WTC11 (cell line): ENCODE measurements at regions not wholly inside any gene's neighbourhood (a gene's known extent, or its start where the extent isn't known, plus 50 kb on each side); places are given as distances from the start of the nearest gene placed in this dataset.

Experiments
- ATAC-seq: fragments of 200-7000 bp; cut with Tn5 transposase; 2 replicates; pipeline ENCODE4 v1.10.0; 2021; ENCODE audit warnings: mild to moderate bottlenecking, moderate library complexity
- CTCF ChIA-PET: fragments of 300-600 bp; sonication (Branson Sonifier 250); formaldehyde crosslinking; loops from one replicate; lab custom pipeline; 2021; ENCODE audit warnings: antibody characterized with exemption; lab: Charles Lee
- POLR2A ChIA-PET: fragments of 350-600 bp; sonication (Branson Sonifier 250); formaldehyde crosslinking; loops from one replicate; lab custom pipeline; 2021; ENCODE audit warnings: antibody characterized with exemption; lab: Charles Lee
- DNase-seq: peaks from one replicate; pipeline ENCODE4 v3.0.0; 2021; ENCODE audit warnings: low spot score
- H3K27ac Mint-ChIP-seq: 2 replicates; pipeline ENCODE4 v1.8.0; 2021; ENCODE audit warnings: mixed read lengths
- H3K27me3 Mint-ChIP-seq: 2 replicates; pipeline ENCODE4 v1.8.0; 2021; ENCODE audit warnings: low read depth, mild to moderate bottlenecking, moderate library complexity, mixed read lengths
- H3K36me3 Mint-ChIP-seq: 2 replicates; pipeline ENCODE4 v1.8.0; 2021; ENCODE audit warnings: mixed read lengths
- H3K4me1 Mint-ChIP-seq: 2 replicates; pipeline ENCODE4 v1.8.0; 2022; ENCODE audit warnings: mixed read lengths
- H3K4me3 Mint-ChIP-seq: 2 replicates; pipeline ENCODE4 v1.8.0; 2021; ENCODE audit warnings: mild to moderate bottlenecking, moderate library complexity, mixed read lengths
- H3K9me3 Mint-ChIP-seq: 2 replicates; pipeline ENCODE4 v1.8.0; 2021; ENCODE audit warnings: mixed read lengths
- CREB1 ChIP-seq: sonication (generic); formaldehyde crosslinking; IDR thresholded peaks from 2 replicates; pipeline ENCODE4 v1.8.0; 2023; ENCODE audit warnings: mild to moderate bottlenecking, missing genetic modification reagents
- FOXJ3 ChIP-seq: sonication (generic); formaldehyde crosslinking; IDR thresholded peaks from 2 replicates; pipeline ENCODE4 v1.9.0; 2021; ENCODE audit warnings: missing genetic modification reagents, mild to moderate bottlenecking, borderline replicate concordance
- FOXP4 ChIP-seq: sonication (generic); formaldehyde crosslinking; IDR thresholded peaks from 2 replicates; pipeline ENCODE4 v1.8.0; 2022; ENCODE audit warnings: mild to moderate bottlenecking, missing genetic modification reagents
- IRF1 ChIP-seq: sonication (generic); formaldehyde crosslinking; IDR thresholded peaks from 2 replicates; pipeline ENCODE4 v1.8.0; 2023; ENCODE audit warnings: missing genetic modification reagents
- IRF2 ChIP-seq: sonication (generic); formaldehyde crosslinking; IDR thresholded peaks from 2 replicates; pipeline ENCODE4 v1.8.0; 2022; ENCODE audit warnings: low read depth, missing genetic modification reagents, borderline replicate concordance
- KAT7 ChIP-seq: sonication (generic); formaldehyde crosslinking; IDR thresholded peaks from 2 replicates; pipeline ENCODE4 v1.8.1; 2023; ENCODE audit warnings: missing genetic modification reagents, mild to moderate bottlenecking, borderline replicate concordance
- MLX ChIP-seq: sonication (generic); formaldehyde crosslinking; IDR thresholded peaks from 2 replicates; pipeline ENCODE4 v1.8.1; 2023; ENCODE audit warnings: mild to moderate bottlenecking, missing genetic modification reagents, moderate library complexity
- MXD4 ChIP-seq: fragments of 250-450 bp; sonication (Bioruptor Pico); IDR thresholded peaks from 2 replicates; pipeline ENCODE4 v1.8.0; 2021; ENCODE audit warnings: mild to moderate bottlenecking, moderate library complexity, borderline replicate concordance
- NFYB ChIP-seq: sonication (generic); formaldehyde crosslinking; conservative IDR thresholded peaks from 2 replicates; pipeline ENCODE4 v1.8.0; 2022; ENCODE audit warnings: low read depth, missing genetic modification reagents
- NR2C2 ChIP-seq: sonication (generic); formaldehyde crosslinking; IDR thresholded peaks from 2 replicates; pipeline ENCODE4 v1.8.0; 2022; ENCODE audit warnings: mild to moderate bottlenecking, missing genetic modification reagents
- NR3C1 ChIP-seq: sonication (generic); formaldehyde crosslinking; conservative IDR thresholded peaks from 2 replicates; pipeline ENCODE4 v1.8.1; 2023; ENCODE audit warnings: low read depth, mild to moderate bottlenecking, missing genetic modification reagents
- OVOL2 ChIP-seq: fragments of 250-450 bp; sonication (Bioruptor Pico); IDR thresholded peaks from 2 replicates; pipeline ENCODE4 v1.9.0; 2021; ENCODE audit warnings: mild to moderate bottlenecking, borderline replicate concordance
- PREB ChIP-seq: sonication (generic); formaldehyde crosslinking; IDR thresholded peaks from 2 replicates; pipeline ENCODE4 v1.8.1; 2022; ENCODE audit warnings: mild to moderate bottlenecking, missing genetic modification reagents, moderate library complexity, borderline replicate concordance
- RELA ChIP-seq: sonication (generic); formaldehyde crosslinking; IDR thresholded peaks from 2 replicates; pipeline ENCODE4 v1.8.1; 2022; ENCODE audit warnings: missing genetic modification reagents, mild to moderate bottlenecking, borderline replicate concordance
- SMAD4 ChIP-seq: sonication (generic); formaldehyde crosslinking; IDR thresholded peaks from 2 replicates; pipeline ENCODE4 v1.8.0; 2022; ENCODE audit warnings: mild to moderate bottlenecking, missing genetic modification reagents
- TEAD1 ChIP-seq: sonication (generic); formaldehyde crosslinking; IDR thresholded peaks from 2 replicates; pipeline ENCODE4 v1.8.0; 2022; ENCODE audit warnings: mild to moderate bottlenecking, missing genetic modification reagents
- ZNF396 ChIP-seq: fragments of 250-450 bp; sonication (Bioruptor Pico); IDR thresholded peaks from 2 replicates; pipeline ENCODE4 v1.8.0; 2021; ENCODE audit warnings: mild to moderate bottlenecking, moderate library complexity, borderline replicate concordance
- ZSCAN18 ChIP-seq: fragments of 250-450 bp; sonication (Bioruptor Pico); IDR thresholded peaks from 2 replicates; pipeline ENCODE4 v2.1.2; 2022; ENCODE audit warnings: mild to moderate bottlenecking, moderate library complexity
- TF ChIP-seq, protein P1 (sequence below): fragments of 250-450 bp; sonication (Bioruptor Pico); IDR thresholded peaks from 2 replicates; pipeline ENCODE4 v1.9.0; 2021; ENCODE audit warnings: moderate library complexity, mild to moderate bottlenecking, inconsistent platforms, borderline replicate concordance
- TF ChIP-seq, protein P2 (sequence below): sonication (generic); formaldehyde crosslinking; IDR thresholded peaks from 2 replicates; pipeline ENCODE4 v1.8.0; 2022; ENCODE audit warnings: mild to moderate bottlenecking, missing genetic modification reagents
- TF ChIP-seq, protein P3 (sequence below): sonication (generic); formaldehyde crosslinking; IDR thresholded peaks from 2 replicates; pipeline ENCODE4 v1.8.0; 2022; ENCODE audit warnings: mild to moderate bottlenecking, missing genetic modification reagents

- ATAC-seq: no peak
- H3K36me3 Mint-ChIP-seq: no peaks in the 10 kb centered on the region
- POLR2A ChIA-PET: no interaction called here
- no peaks in the 10 kb centered on the region for H3K27me3 Mint-ChIP-seq
- no peak for DNase-seq
- TF ChIP-seq FOXJ3 (CRISPR knock-in tag) (no peak), PREB (CRISPR knock-in tag) (no peak), NFYB (CRISPR knock-in tag) (no peak), MLX (CRISPR knock-in tag) (no peak), MXD4 (CRISPR knock-in tag) (no peak), TEAD1 (CRISPR knock-in tag) (no peak), NR3C1 (CRISPR knock-in tag) (no peak), ZNF396 (no peak), RELA (no peak), CREB1 (no peak)
- TF ChIP-seq, protein P1, sequence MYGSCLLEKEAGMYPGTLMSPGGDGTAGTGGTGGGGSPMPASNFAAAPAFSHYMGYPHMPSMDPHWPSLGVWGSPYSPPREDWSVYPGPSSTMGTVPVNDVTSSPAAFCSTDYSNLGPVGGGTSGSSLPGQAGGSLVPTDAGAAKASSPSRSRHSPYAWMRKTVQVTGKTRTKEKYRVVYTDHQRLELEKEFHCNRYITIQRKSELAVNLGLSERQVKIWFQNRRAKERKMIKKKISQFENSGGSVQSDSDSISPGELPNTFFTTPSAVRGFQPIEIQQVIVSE (CRISPR knock-in tag): no peak
- TF ChIP-seq, protein P2, sequence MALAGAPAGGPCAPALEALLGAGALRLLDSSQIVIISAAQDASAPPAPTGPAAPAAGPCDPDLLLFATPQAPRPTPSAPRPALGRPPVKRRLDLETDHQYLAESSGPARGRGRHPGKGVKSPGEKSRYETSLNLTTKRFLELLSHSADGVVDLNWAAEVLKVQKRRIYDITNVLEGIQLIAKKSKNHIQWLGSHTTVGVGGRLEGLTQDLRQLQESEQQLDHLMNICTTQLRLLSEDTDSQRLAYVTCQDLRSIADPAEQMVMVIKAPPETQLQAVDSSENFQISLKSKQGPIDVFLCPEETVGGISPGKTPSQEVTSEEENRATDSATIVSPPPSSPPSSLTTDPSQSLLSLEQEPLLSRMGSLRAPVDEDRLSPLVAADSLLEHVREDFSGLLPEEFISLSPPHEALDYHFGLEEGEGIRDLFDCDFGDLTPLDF (CRISPR knock-in tag): no peak
- TF ChIP-seq, all 79 proteins: peak for 0
- no peak overlapping the region for H3K27ac Mint-ChIP-seq
- H3K4me1 Mint-ChIP-seq: peaks cover 11% of the 10 kb centered on the region
- CTCF ChIA-PET: no interaction called here
- H3K9me3 Mint-ChIP-seq: peaks cover 4% of the 10 kb centered on the region
- no peak overlapping the region for H3K4me3 Mint-ChIP-seq
Observed at GRCh38 chr14:39967885-39968284, 535.7 kb upstream of the FBXO33 start.

- TF ChIP-seq NR2C2 (CRISPR knock-in tag): no peak
- TF ChIP-seq KAT7 (CRISPR knock-in tag): no peak
- TF ChIP-seq FOXP4 (CRISPR knock-in tag): no peak
- TF ChIP-seq, protein P3, sequence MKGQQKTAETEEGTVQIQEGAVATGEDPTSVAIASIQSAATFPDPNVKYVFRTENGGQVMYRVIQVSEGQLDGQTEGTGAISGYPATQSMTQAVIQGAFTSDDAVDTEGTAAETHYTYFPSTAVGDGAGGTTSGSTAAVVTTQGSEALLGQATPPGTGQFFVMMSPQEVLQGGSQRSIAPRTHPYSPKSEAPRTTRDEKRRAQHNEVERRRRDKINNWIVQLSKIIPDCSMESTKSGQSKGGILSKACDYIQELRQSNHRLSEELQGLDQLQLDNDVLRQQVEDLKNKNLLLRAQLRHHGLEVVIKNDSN (CRISPR knock-in tag): no peak
- DNase-seq (no peak), ATAC-seq (no peak)
- Mint-ChIP-seq H3K27ac (no peak overlapping the region), H3K9me3 (peaks cover 39% of the 10 kb centered on the region), H3K36me3 (peaks cover 7% of the 10 kb centered on the region), H3K4me3 (no peak overlapping the region), H3K27me3 (no peaks in the 10 kb centered on the region), H3K4me1 (0 out of 2 replicates have a peak, but pooled peaks cover 4% of the 10 kb centered on the region)
- ChIA-PET CTCF (no interaction called here), POLR2A (no interaction called here)
Observed at GRCh38 chr14:39957987-39958386, 525.8 kb upstream of the FBXO33 start.

- H3K36me3 Mint-ChIP-seq: peaks cover 7% of the 10 kb centered on the region
- no peaks in the 10 kb centered on the region for H3K27me3 Mint-ChIP-seq
- ATAC-seq: no peak
- no peak overlapping the region for H3K27ac Mint-ChIP-seq
- ChIA-PET POLR2A (no interaction called here), CTCF (no interaction called here)
- no peak for DNase-seq
- H3K4me1 Mint-ChIP-seq: 0 out of 2 replicates have a peak, but pooled peaks cover 4% of the 10 kb centered on the region
- H3K4me3 Mint-ChIP-seq: no peak overlapping the region
- H3K9me3 Mint-ChIP-seq: peaks cover 39% of the 10 kb centered on the region
- no peak for TF ChIP-seq ZSCAN18 (CRISPR knock-in tag)
- no peak for TF ChIP-seq NR2C2 (CRISPR knock-in tag)
- no peak for TF ChIP-seq IRF1
- no peak for TF ChIP-seq FOXP4 (CRISPR knock-in tag)
- no peak for TF ChIP-seq SMAD4 (CRISPR knock-in tag)
- TF ChIP-seq OVOL2 (CRISPR knock-in tag): no peak
- no peak for TF ChIP-seq IRF2 (CRISPR knock-in tag)
Observed at GRCh38 chr14:39957290-39957689, 525.1 kb upstream of the FBXO33 start.
